SU-DHL-6 (cell line): ENCODE measurements at regions not wholly inside any gene's neighbourhood (a gene's known extent, or its start where the extent isn't known, plus 50 kb on each side); places are given as distances from the start of the nearest gene placed in this dataset.

Experiments
- EZH2phosphoT487 ChIP-seq: fragments of 200-600 bp; sonication (generic), shearing (Covaris generic); conservative IDR thresholded peaks from 2 replicates; pipeline ENCODE4 v1.6.1; 2018; ENCODE audit warnings: mild to moderate bottlenecking, antibody characterized with exemption, low read length, moderate library complexity, mixed read lengths
- TF ChIP-seq, protein P1 (sequence below): fragments of 200-600 bp; sonication (generic); IDR thresholded peaks from one replicate; pipeline ENCODE4 v1.5.1; 2017; ENCODE audit warnings: antibody characterized with exemption, mild to moderate bottlenecking, low read length, moderate library complexity; ENCODE audit not compliant: insufficient read depth, poor library complexity, severe bottlenecking

DNA sequence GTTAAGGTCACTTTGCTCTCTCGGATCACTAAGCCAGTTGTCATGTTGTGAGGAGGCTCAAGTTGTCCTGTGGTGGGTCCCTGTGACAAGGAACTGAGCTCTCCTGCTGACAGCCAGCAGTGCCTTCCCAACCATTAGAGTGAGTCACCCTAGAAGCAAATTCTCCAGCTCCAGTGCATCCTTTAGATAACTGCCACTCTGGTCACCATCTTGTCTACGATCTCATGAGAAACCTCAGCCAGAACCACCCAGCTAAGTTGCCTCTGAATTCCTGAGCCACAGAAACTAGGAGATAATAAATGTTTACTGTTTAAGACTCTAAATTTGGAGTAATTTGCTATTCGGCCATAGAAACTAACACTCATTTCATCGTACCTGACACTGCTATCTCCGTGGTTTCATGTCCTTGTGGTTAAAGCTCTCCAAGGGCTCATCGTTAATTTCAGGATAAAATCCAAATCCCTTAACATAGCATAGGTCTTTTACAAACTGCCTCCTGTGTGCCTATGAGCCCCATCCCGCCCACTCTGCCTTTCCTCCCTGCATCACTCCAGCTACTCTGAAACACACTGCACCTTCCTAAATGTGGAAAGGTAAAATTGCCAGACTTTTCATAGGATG lies 56.5 kb upstream of the WIPF3 start:
- TF ChIP-seq, protein P1, sequence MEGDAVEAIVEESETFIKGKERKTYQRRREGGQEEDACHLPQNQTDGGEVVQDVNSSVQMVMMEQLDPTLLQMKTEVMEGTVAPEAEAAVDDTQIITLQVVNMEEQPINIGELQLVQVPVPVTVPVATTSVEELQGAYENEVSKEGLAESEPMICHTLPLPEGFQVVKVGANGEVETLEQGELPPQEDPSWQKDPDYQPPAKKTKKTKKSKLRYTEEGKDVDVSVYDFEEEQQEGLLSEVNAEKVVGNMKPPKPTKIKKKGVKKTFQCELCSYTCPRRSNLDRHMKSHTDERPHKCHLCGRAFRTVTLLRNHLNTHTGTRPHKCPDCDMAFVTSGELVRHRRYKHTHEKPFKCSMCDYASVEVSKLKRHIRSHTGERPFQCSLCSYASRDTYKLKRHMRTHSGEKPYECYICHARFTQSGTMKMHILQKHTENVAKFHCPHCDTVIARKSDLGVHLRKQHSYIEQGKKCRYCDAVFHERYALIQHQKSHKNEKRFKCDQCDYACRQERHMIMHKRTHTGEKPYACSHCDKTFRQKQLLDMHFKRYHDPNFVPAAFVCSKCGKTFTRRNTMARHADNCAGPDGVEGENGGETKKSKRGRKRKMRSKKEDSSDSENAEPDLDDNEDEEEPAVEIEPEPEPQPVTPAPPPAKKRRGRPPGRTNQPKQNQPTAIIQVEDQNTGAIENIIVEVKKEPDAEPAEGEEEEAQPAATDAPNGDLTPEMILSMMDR = no peak
- TF ChIP-seq EZH2phosphoT487 = no peak
